ENCODE measurements at regions not wholly inside any gene's neighbourhood (a gene's known extent, or its start where the extent isn't known, plus 50 kb on each side); places are given as distances from the start of the nearest gene placed in this dataset.
A peak's percentile ranks its signal among the peaks of the same experiment; 100 is the strongest.

- no peak for DNase-seq
- H3K4me3 ChIP-seq (ENCODE audit: low read length) = no peak overlapping the region
- H3K36me3 ChIP-seq (ENCODE audit: insufficient read depth, low read length) = no peaks in the 10 kb centered on the region
- H3K9me3 ChIP-seq (ENCODE audit: low read length) = no peaks in the 10 kb centered on the region
- no peaks in the 10 kb centered on the region for H3K9me2 ChIP-seq (replicated peaks; ENCODE audit: insufficient read depth, low read length)
- H3K9ac ChIP-seq (ENCODE audit: low read length) = no peak overlapping the region
- H4K20me1 ChIP-seq (ENCODE audit: insufficient read depth, low read depth, low read length) = no peaks in the 10 kb centered on the region
- H3K4me2 ChIP-seq (ENCODE audit: low read depth, low read length, poor library complexity, severe bottlenecking) = no peak overlapping the region
- H2AFZ ChIP-seq (ENCODE audit: low read length) = no peak overlapping the region
- no peaks in the 10 kb centered on the region for H3K79me2 ChIP-seq (ENCODE audit: low read length)
- H3K4me1 ChIP-seq (ENCODE audit: low read length) = no peaks in the 10 kb centered on the region
- H3K27ac ChIP-seq (ENCODE audit: low read length) = no peak overlapping the region
- H3K27me3 ChIP-seq (ENCODE audit: low read length) = no peaks in the 10 kb centered on the region
Measured at GRCh38 chr9:90540734-90541133, 101.9 kb downstream of the DIRAS2 start.

GRCh38 chr9:90544488-90544887, 98.1 kb downstream of the DIRAS2 start:
- H3K4me1 ChIP-seq (ENCODE audit: low read length) = no peaks in the 10 kb centered on the region
- H3K4me2 ChIP-seq (ENCODE audit: low read depth, low read length, poor library complexity, severe bottlenecking) = no peak overlapping the region
- no peak overlapping the region for H2AFZ ChIP-seq (ENCODE audit: low read length)
- H3K27me3 ChIP-seq (ENCODE audit: low read length) = no peaks in the 10 kb centered on the region
- DNase-seq = no peak
- no peak overlapping the region for H3K27ac ChIP-seq (ENCODE audit: low read length)
- no peaks in the 10 kb centered on the region for H3K36me3 ChIP-seq (ENCODE audit: insufficient read depth, low read length)
- H3K9me3 ChIP-seq (ENCODE audit: low read length) = no peaks in the 10 kb centered on the region
- no peak overlapping the region for H3K9ac ChIP-seq (ENCODE audit: low read length)
- no peaks in the 10 kb centered on the region for H3K9me2 ChIP-seq (replicated peaks; ENCODE audit: insufficient read depth, low read length)
- H3K79me2 ChIP-seq (ENCODE audit: low read length) = no peaks in the 10 kb centered on the region
- no peak overlapping the region for H3K4me3 ChIP-seq (ENCODE audit: low read length)
- H4K20me1 ChIP-seq (ENCODE audit: insufficient read depth, low read depth, low read length) = no peaks in the 10 kb centered on the region

- Histone ChIP-seq H3K9me2 (replicated peaks; ENCODE audit: insufficient read depth, low read length) (no peaks in the 10 kb centered on the region), H3K27me3 (ENCODE audit: low read length) (no peaks in the 10 kb centered on the region), H3K9me3 (ENCODE audit: low read length) (no peaks in the 10 kb centered on the region), H4K20me1 (ENCODE audit: insufficient read depth, low read depth, low read length) (no peaks in the 10 kb centered on the region), H3K4me2 (ENCODE audit: low read depth, low read length, poor library complexity, severe bottlenecking) (no peak overlapping the region), H3K9ac (ENCODE audit: low read length) (no peak overlapping the region), H2AFZ (ENCODE audit: low read length) (no peak overlapping the region), H3K79me2 (ENCODE audit: low read length) (no peaks in the 10 kb centered on the region), H3K4me3 (ENCODE audit: low read length) (no peak overlapping the region), H3K4me1 (ENCODE audit: low read length) (no peaks in the 10 kb centered on the region), H3K36me3 (ENCODE audit: insufficient read depth, low read length) (no peaks in the 10 kb centered on the region), H3K27ac (ENCODE audit: low read length) (no peak overlapping the region)
- no peak for DNase-seq
Measured at GRCh38 chr9:90546200-90546599, 96.4 kb downstream of the DIRAS2 start.

- H3K36me3 ChIP-seq (ENCODE audit: insufficient read depth, low read length) = no peaks in the 10 kb centered on the region
- no peak overlapping the region for H2AFZ ChIP-seq (ENCODE audit: low read length)
- no peak overlapping the region for H3K27ac ChIP-seq (ENCODE audit: low read length)
- no peaks in the 10 kb centered on the region for H4K20me1 ChIP-seq (ENCODE audit: insufficient read depth, low read depth, low read length)
- H3K9ac ChIP-seq (ENCODE audit: low read length) = no peak overlapping the region
- no peak overlapping the region for H3K4me2 ChIP-seq (ENCODE audit: low read depth, low read length, poor library complexity, severe bottlenecking)
- H3K27me3 ChIP-seq (ENCODE audit: low read length) = no peaks in the 10 kb centered on the region
- H3K9me2 ChIP-seq (replicated peaks; ENCODE audit: insufficient read depth, low read length) = no peaks in the 10 kb centered on the region
- H3K4me1 ChIP-seq (ENCODE audit: low read length) = no peaks in the 10 kb centered on the region
- no peaks in the 10 kb centered on the region for H3K79me2 ChIP-seq (ENCODE audit: low read length)
- no peak overlapping the region for H3K4me3 ChIP-seq (ENCODE audit: low read length)
- peak; percentile 54 for DNase-seq
- H3K9me3 ChIP-seq (ENCODE audit: low read length) = no peaks in the 10 kb centered on the region
Measured at GRCh38 chr9:90547896-90548295, 94.7 kb downstream of the DIRAS2 start.

GRCh38 chr9:90552317-90552716, 90.3 kb downstream of the DIRAS2 start:
- no peak overlapping the region for H3K9ac ChIP-seq (ENCODE audit: low read length)

GRCh38 chr9:90555351-90556057, 87.1 kb downstream of the DIRAS2 start:
- Histone ChIP-seq H3K9ac (ENCODE audit: low read length) (no peak overlapping the region), H4K20me1 (ENCODE audit: insufficient read depth, low read depth, low read length) (no peaks in the 10 kb centered on the region), H2AFZ (ENCODE audit: low read length) (no peak overlapping the region), H3K36me3 (ENCODE audit: insufficient read depth, low read length) (no peaks in the 10 kb centered on the region), H3K79me2 (ENCODE audit: low read length) (no peaks in the 10 kb centered on the region), H3K9me2 (replicated peaks; ENCODE audit: insufficient read depth, low read length) (no peaks in the 10 kb centered on the region), H3K27ac (ENCODE audit: low read length) (no peak overlapping the region), H3K4me3 (ENCODE audit: low read length) (no peak overlapping the region), H3K4me2 (ENCODE audit: low read depth, low read length, poor library complexity, severe bottlenecking) (no peak overlapping the region), H3K9me3 (ENCODE audit: low read length) (no peaks in the 10 kb centered on the region), H3K27me3 (ENCODE audit: low read length) (no peaks in the 10 kb centered on the region), H3K4me1 (ENCODE audit: low read length) (no peaks in the 10 kb centered on the region)
- DNase-seq = no peak

More at GRCh38 chr9:90552317-90552716, 90.3 kb downstream of the DIRAS2 start:
- no peak for DNase-seq
- Histone ChIP-seq H3K4me2 (ENCODE audit: low read depth, low read length, poor library complexity, severe bottlenecking) (no peak overlapping the region), H3K79me2 (ENCODE audit: low read length) (no peaks in the 10 kb centered on the region), H3K27me3 (ENCODE audit: low read length) (no peaks in the 10 kb centered on the region), H2AFZ (ENCODE audit: low read length) (no peak overlapping the region), H3K27ac (ENCODE audit: low read length) (no peak overlapping the region), H3K4me3 (ENCODE audit: low read length) (no peak overlapping the region), H3K4me1 (ENCODE audit: low read length) (no peaks in the 10 kb centered on the region), H3K36me3 (ENCODE audit: insufficient read depth, low read length) (no peaks in the 10 kb centered on the region), H4K20me1 (ENCODE audit: insufficient read depth, low read depth, low read length) (no peaks in the 10 kb centered on the region), H3K9me2 (replicated peaks; ENCODE audit: insufficient read depth, low read length) (no peaks in the 10 kb centered on the region), H3K9me3 (ENCODE audit: low read length) (no peaks in the 10 kb centered on the region)

- Histone ChIP-seq H3K4me3 (ENCODE audit: low read length) (no peak overlapping the region), H4K20me1 (ENCODE audit: insufficient read depth, low read depth, low read length) (no peaks in the 10 kb centered on the region), H2AFZ (ENCODE audit: low read length) (no peak overlapping the region), H3K27ac (ENCODE audit: low read length) (no peak overlapping the region), H3K36me3 (ENCODE audit: insufficient read depth, low read length) (no peaks in the 10 kb centered on the region), H3K9ac (ENCODE audit: low read length) (no peak overlapping the region), H3K9me2 (replicated peaks; ENCODE audit: insufficient read depth, low read length) (no peaks in the 10 kb centered on the region), H3K79me2 (ENCODE audit: low read length) (no peaks in the 10 kb centered on the region), H3K4me2 (ENCODE audit: low read depth, low read length, poor library complexity, severe bottlenecking) (no peak overlapping the region), H3K27me3 (ENCODE audit: low read length) (no peaks in the 10 kb centered on the region), H3K9me3 (ENCODE audit: low read length) (no peaks in the 10 kb centered on the region), H3K4me1 (ENCODE audit: low read length) (no peaks in the 10 kb centered on the region)
- no peak for DNase-seq
Measured at GRCh38 chr9:90556897-90557675, 85.5 kb downstream of the DIRAS2 start.

- Histone ChIP-seq H3K9me3 (ENCODE audit: low read length) (no peaks in the 10 kb centered on the region), H3K79me2 (ENCODE audit: low read length) (no peaks in the 10 kb centered on the region), H3K4me1 (ENCODE audit: low read length) (no peaks in the 10 kb centered on the region), H2AFZ (ENCODE audit: low read length) (no peak overlapping the region), H3K4me3 (ENCODE audit: low read length) (no peak overlapping the region), H3K27ac (ENCODE audit: low read length) (no peak overlapping the region), H3K27me3 (ENCODE audit: low read length) (0 out of 2 replicates have a peak, but pooled peaks cover 3% of the 10 kb centered on the region), H3K9ac (ENCODE audit: low read length) (no peak overlapping the region), H3K9me2 (replicated peaks; ENCODE audit: insufficient read depth, low read length) (no peaks in the 10 kb centered on the region), H3K36me3 (ENCODE audit: insufficient read depth, low read length) (no peaks in the 10 kb centered on the region), H4K20me1 (ENCODE audit: insufficient read depth, low read depth, low read length) (no peaks in the 10 kb centered on the region), H3K4me2 (ENCODE audit: low read depth, low read length, poor library complexity, severe bottlenecking) (no peak overlapping the region)
- DNase-seq = no peak
Measured at GRCh38 chr9:90559075-90560073, 83.2 kb downstream of the DIRAS2 start.

Measured in Karpas-422 (cell line).